Body of pancreas (tissue), 4 donors: ENCODE measurements at regions not wholly inside any gene's neighbourhood (a gene's known extent, or its start where the extent isn't known, plus 50 kb on each side); places are given as distances from the start of the nearest gene placed in this dataset.

Source experiments
- ATAC-seq: fragments of 150-250 bp; one replicate; pipeline ENCODE4 v1.9.1; 2016
- DNase-seq, 4 donors: peaks; one replicate each; pipeline ENCODE4 v3.0.0-alpha.2; 2019
- H3K27ac ChIP-seq, 4 donors: fragments of 200-600 bp; sonication (generic); 1 replicate in 3 of 4; 2 replicates in 1 of 4; pipeline versions ENCODE4 v1.5.1 to v1.6.1; 2016 to 2019; ENCODE audit warnings: mild to moderate bottlenecking in 1 of 4, mixed read lengths in 1 of 4, moderate library complexity in 1 of 4
- H3K27me3 ChIP-seq, 2 donors: fragments of 200-600 bp; sonication (generic); one replicate each; pipeline ENCODE4 v1.6.0; 2016; ENCODE audit warnings: mild to moderate bottlenecking in 1 of 2
- H3K36me3 ChIP-seq, 2 donors: fragments of 200-600 bp; sonication (generic); replicated peaks in 1 of 2; 2 replicates each; pipeline ENCODE4 v1.5.1; 2016; ENCODE audit warnings: low read depth in 2 of 2; ENCODE audit not compliant: insufficient read depth in 1 of 2
- H3K4me1 ChIP-seq: fragments of 200-600 bp; sonication (generic); one replicate; pipeline ENCODE4 v1.6.0; 2016
- H3K4me3 ChIP-seq, 2 donors: fragments of 200-600 bp; sonication (generic); 1 replicate in 1 of 2; 2 replicates in 1 of 2; pipeline ENCODE4 v1.5.1; 2016 to 2019
- H3K9me3 ChIP-seq, 3 donors: fragments of 200-600 bp; sonication (generic); 1 replicate in 2 of 3; 2 replicates in 1 of 3; pipeline ENCODE4 v1.5.1; 2016
- POLR2A ChIP-seq, 3 donors: fragments of 450-650 bp; IDR thresholded peaks; one replicate each; pipeline ENCODE4 v1.6.1; 2016; ENCODE audit warnings: antibody characterized with exemption in 3 of 3, mild to moderate bottlenecking in 2 of 3
- WGBS, 2 donors: methylation state at CpG; one replicate each; pipeline ENCODE4 v1.1.5; 2017; 5-methylcytosine and 5-hydroxymethylcytosine counted together
- intact Hi-C: fragments of 100-400 bp; cut with DNase I; formaldehyde crosslinking; loops from one replicate; pipeline ENCODE4 v1.15.1; 2023
- TF ChIP-seq, protein P1 (sequence below), 7 experiments: fragments of 450-650 bp in 4 of 7; fragments of 200-600 bp in 3 of 7; sonication (generic) in 3 of 7; IDR thresholded peaks; one replicate each; pipeline ENCODE4 v1.5.1; 2016 to 2019; ENCODE audit warnings: antibody characterized with exemption in 7 of 7

DNA sequence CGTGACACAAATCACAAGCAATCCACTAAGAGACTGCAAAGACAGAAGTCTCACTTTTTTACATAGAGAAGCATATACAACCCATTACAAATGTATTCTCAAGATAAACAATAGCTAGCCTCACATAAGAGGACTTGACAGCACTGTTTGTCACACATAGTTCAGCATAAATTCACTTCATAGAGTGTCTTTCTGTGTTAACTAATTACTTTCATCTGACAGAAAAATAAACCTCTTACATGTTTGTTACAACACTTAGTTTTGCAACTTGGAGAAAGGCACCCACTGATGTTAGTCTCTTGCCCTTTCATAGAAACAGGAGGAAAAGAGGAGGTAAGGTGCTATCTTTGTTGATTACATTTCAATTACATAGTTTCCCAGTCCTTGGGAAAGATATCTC is 2221.9 kb upstream of the RAG2 start:
- Histone ChIP-seq H3K4me3 (no peak overlapping the region), H3K27me3 (no peaks in the 10 kb centered on the region), H3K27ac (no peak overlapping the region), H3K36me3 (no peaks in the 10 kb centered on the region), H3K4me1 (no peaks in the 10 kb centered on the region), H3K9me3 (no peaks in the 10 kb centered on the region)
- TF ChIP-seq, protein P1, sequence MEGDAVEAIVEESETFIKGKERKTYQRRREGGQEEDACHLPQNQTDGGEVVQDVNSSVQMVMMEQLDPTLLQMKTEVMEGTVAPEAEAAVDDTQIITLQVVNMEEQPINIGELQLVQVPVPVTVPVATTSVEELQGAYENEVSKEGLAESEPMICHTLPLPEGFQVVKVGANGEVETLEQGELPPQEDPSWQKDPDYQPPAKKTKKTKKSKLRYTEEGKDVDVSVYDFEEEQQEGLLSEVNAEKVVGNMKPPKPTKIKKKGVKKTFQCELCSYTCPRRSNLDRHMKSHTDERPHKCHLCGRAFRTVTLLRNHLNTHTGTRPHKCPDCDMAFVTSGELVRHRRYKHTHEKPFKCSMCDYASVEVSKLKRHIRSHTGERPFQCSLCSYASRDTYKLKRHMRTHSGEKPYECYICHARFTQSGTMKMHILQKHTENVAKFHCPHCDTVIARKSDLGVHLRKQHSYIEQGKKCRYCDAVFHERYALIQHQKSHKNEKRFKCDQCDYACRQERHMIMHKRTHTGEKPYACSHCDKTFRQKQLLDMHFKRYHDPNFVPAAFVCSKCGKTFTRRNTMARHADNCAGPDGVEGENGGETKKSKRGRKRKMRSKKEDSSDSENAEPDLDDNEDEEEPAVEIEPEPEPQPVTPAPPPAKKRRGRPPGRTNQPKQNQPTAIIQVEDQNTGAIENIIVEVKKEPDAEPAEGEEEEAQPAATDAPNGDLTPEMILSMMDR (IDR thresholded peaks at IDR 0.05): no peak
- no peak for TF ChIP-seq POLR2A (IDR thresholded peaks at IDR 0.05)
- ATAC-seq (no peak), DNase-seq (no peak)
- intact Hi-C loops: no loop called here
- 58 to 75% methylated on average over 1 of the region's 1 CpG for WGBS, 2 donors

DNA sequence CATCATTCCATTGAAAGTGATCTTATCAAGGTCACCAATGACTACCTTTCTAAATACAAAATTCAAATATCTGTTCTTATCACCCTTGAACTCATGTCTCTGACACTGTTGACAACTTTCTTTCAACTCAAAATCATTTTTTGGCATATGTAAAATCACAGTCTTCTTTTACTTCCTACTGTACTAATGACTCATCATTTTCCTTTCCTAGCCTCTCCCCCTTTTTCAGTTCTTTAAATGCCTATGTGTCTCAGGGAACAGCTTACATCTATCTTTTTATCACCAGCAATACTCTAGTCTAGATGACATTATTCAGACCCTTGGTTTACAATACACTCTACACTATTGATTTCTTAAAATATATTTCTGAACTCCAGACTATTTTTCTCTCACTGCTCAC is 2220.7 kb upstream of the RAG2 start:
- H3K36me3 ChIP-seq: no peaks in the 10 kb centered on the region
- ATAC-seq: no peak

DNA sequence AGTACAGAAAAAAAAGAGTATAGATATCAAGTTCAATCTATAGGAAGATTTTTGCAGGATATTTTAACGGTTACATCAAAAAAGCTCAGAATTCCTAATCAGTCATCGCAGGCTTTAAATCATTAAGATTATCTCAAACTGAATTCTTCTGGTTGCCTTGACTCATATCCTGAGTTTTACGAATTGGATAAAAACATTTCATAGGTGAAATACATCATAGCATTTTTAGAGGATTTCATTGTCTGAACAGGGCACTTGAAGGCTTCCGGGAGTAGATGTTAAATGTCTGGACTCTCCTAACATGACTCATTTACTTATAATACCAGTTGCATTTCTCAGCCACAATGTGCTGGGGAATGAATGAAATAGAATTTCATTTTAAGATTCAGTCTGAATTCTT is 2216.6 kb upstream of the RAG2 start:
- H3K4me1 ChIP-seq: no peaks in the 10 kb centered on the region
- H3K36me3 ChIP-seq: no peaks in the 10 kb centered on the region
- H3K27me3 ChIP-seq: no peaks in the 10 kb centered on the region
- TF ChIP-seq, protein P1 (IDR thresholded peaks at IDR 0.05): no peak
- no peak for TF ChIP-seq POLR2A (IDR thresholded peaks at IDR 0.05)
- no peaks in the 10 kb centered on the region for H3K9me3 ChIP-seq
- intact Hi-C loops: no loop called here
- WGBS, 2 donors: 75 to 78% methylated on average over 4 of the region's 4 CpGs
- DNase-seq (no peak), ATAC-seq (no peak)
- H3K27ac ChIP-seq: no peak overlapping the region
- no peak overlapping the region for H3K4me3 ChIP-seq

More for the DNA sequence above, 2220.7 kb upstream of the RAG2 start:
- Histone ChIP-seq H3K4me3 (no peak overlapping the region), H3K27me3 (no peaks in the 10 kb centered on the region), H3K27ac (no peak overlapping the region), H3K9me3 (no peaks in the 10 kb centered on the region), H3K4me1 (no peaks in the 10 kb centered on the region)
- intact Hi-C loops: no loop called here
- TF ChIP-seq, protein P1 (IDR thresholded peaks at IDR 0.05): no peak
- TF ChIP-seq POLR2A (IDR thresholded peaks at IDR 0.05): no peak
- DNase-seq: no peak

DNA sequence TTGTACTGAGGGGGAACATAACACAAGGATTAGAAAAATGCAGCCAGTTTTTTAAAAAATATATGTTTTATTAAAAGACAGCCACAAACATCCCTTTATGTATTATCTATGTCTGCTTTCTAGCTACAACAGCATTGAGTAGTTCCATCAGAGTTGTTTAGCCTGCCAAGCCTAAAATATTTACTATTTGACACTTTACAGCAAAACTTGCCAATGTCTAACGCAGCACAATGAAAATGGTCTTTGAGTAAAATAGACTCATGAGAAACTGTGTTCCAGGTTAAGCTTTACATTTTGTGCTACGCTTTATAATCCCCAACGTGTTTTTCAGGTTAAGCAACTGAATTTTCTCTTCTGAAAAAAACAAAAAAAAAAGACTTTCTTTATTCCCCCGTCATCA is 2211.5 kb upstream of the RAG2 start:
- Histone ChIP-seq H3K4me1 (no peaks in the 10 kb centered on the region), H3K27ac (no peak overlapping the region), H3K4me3 (no peak overlapping the region), H3K36me3 (no peaks in the 10 kb centered on the region), H3K27me3 (no peaks in the 10 kb centered on the region), H3K9me3 (no peaks in the 10 kb centered on the region)
- DNase-seq (no peak), ATAC-seq (no peak)
- intact Hi-C loops: no loop called here
- no peak for TF ChIP-seq POLR2A (IDR thresholded peaks at IDR 0.05)
- WGBS, 2 donors: 57 to 70% methylated on average over 4 of the region's 4 CpGs

DNA sequence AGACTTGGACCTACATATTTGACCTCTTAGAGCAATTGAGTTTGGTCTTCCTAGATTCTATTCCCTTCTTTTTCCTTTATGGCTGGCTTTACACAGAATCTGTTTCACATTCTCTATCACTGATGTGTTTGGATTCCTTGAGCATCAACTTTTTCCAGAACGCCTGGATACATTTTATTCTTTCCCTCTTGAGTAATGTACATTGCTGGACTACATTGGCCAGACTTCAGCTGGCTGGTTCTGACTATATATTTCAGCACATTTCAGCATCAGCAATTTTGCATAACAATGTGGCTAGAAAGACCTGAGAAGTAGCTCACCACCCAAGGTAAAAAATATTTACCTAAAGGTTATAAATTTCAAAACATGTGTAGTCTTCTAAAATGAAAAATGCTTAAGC is 2198.2 kb upstream of the RAG2 start:
- WGBS, 2 donors: 58 to 68% methylated on average over 1 of the region's 1 CpG
- Histone ChIP-seq H3K4me3 (no peak overlapping the region), H3K36me3 (no peaks in the 10 kb centered on the region), H3K27me3 (no peaks in the 10 kb centered on the region), H3K9me3 (no peaks in the 10 kb centered on the region), H3K4me1 (no peaks in the 10 kb centered on the region), H3K27ac (no peak overlapping the region)
- intact Hi-C loops: no loop called here
- DNase-seq (no peak), ATAC-seq (no peak)
- TF ChIP-seq, protein P1 (IDR thresholded peaks at IDR 0.05): no peak
- TF ChIP-seq POLR2A (IDR thresholded peaks at IDR 0.05): no peak
